RWPE1 (cell line): ENCODE measurements at regions not wholly inside any gene's neighbourhood (a gene's known extent, or its start where the extent isn't known, plus 50 kb on each side); places are given as distances from the start of the nearest gene placed in this dataset.

ENCODE experiments used
- CTCF ChIA-PET: fragments of 350-600 bp; sonication (Branson Sonifier 250); formaldehyde crosslinking; extraction: SDS; loops from one replicate; lab custom pipeline; 2021; lab: Yijun Ruan, JAX
- POLR2A ChIA-PET: fragments of 400-600 bp; formaldehyde crosslinking; extraction: SDS; loops from one replicate; lab custom pipeline; 2020; ENCODE audit warnings: antibody characterized with exemption; ENCODE audit not compliant: low non-redundant PET; lab: Yijun Ruan, JAX
- DNase-seq: peaks from one replicate; pipeline ENCODE4 v3.0.0; 2012; ENCODE audit warnings: low spot score
- H3K27ac ChIP-seq: fragments of 450-650 bp; 2 replicates; pipeline ENCODE4 v1.5.1; 2017
- TF ChIP-seq, protein P1 (sequence below): fragments of 450-650 bp; conservative IDR thresholded peaks from 2 replicates; pipeline ENCODE4 v1.5.1; 2017; ENCODE audit warnings: low read depth, mild to moderate bottlenecking

DNA sequence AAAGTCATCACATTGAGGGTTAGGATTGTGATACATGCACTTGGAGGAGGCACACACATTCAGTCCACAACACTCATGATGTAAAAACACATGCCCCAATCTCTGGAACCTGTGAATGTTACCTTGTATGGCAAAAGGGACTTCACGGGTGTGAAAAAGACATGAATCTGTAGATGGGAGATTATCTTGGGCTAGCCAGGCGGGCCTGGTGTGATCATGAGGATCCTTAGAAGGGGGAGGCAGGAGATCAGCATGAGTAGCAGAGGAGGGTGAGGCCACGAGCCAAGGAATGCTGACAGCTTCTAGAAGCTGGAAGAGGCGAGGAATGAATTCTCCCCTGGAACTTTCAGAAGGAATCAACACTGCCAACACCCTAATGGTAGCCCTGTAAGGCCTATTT lies 77.5 kb upstream of the ENPP6 start:
- POLR2A ChIA-PET, result no interaction called here
- CTCF ChIA-PET, result interaction anchor here (0.6 kb wide), 1 partner anchor 13 kb away, joined by 3 read pairs; no protein-coding TSS in a partner anchor
- DNase-seq, result no peak
- TF ChIP-seq, protein P1, sequence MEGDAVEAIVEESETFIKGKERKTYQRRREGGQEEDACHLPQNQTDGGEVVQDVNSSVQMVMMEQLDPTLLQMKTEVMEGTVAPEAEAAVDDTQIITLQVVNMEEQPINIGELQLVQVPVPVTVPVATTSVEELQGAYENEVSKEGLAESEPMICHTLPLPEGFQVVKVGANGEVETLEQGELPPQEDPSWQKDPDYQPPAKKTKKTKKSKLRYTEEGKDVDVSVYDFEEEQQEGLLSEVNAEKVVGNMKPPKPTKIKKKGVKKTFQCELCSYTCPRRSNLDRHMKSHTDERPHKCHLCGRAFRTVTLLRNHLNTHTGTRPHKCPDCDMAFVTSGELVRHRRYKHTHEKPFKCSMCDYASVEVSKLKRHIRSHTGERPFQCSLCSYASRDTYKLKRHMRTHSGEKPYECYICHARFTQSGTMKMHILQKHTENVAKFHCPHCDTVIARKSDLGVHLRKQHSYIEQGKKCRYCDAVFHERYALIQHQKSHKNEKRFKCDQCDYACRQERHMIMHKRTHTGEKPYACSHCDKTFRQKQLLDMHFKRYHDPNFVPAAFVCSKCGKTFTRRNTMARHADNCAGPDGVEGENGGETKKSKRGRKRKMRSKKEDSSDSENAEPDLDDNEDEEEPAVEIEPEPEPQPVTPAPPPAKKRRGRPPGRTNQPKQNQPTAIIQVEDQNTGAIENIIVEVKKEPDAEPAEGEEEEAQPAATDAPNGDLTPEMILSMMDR, result no peak
- H3K27ac ChIP-seq, result no peak overlapping the region

DNA sequence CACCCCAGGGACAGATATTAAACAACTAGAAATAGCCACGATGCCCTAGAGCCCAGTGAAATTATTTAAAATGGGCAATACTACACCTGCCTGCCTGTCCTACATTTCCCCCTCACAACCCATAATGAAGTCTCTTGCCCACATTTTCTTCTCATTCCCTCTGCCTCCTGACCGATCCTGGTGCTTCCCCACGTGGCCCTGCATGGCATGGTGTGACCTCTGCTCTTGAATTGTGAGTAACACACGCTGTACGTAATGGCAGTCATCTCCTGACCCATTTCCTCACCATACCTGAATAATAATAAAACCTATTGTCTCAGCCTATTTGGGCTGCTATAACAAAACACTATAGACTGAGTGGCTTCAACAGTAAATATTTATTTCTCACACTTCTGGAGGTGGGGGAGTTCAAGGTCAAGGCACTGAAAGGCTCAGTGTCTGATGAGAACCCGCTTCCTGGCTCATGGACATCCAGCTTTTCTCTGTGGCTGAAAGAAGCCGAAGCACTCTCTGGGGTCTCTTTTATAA lies 77.0 kb upstream of the ENPP6 start:
- POLR2A ChIA-PET, result no interaction called here

GRCh38 chr4:184293552-184293951 lies 75.9 kb upstream of the ENPP6 start:
- H3K27ac ChIP-seq, result no peak overlapping the region
- CTCF ChIA-PET, result no interaction called here
- TF ChIP-seq, protein P1, result no peak
- POLR2A ChIA-PET, result no interaction called here
- DNase-seq, result no peak

More for the DNA sequence above, 77.0 kb upstream of the ENPP6 start:
- H3K27ac ChIP-seq, result no peak overlapping the region
- CTCF ChIA-PET, result no interaction called here
- no peak for DNase-seq
- TF ChIP-seq, protein P1, result no peak

- TF ChIP-seq, protein P1, result no peak
- no peak for DNase-seq
- H3K27ac ChIP-seq, result no peak overlapping the region
- ChIA-PET CTCF (interaction anchor here (0.9 kb wide), 1 partner anchor 10 kb away, joined by 3 read pairs; no protein-coding TSS in a partner anchor), POLR2A (no interaction called here)
Observed at GRCh38 chr4:184292877-184293276, 75.2 kb upstream of the ENPP6 start.

- CTCF ChIA-PET, result interaction anchor here (0.9 kb wide), 1 partner anchor 10 kb away, joined by 3 read pairs; no protein-coding TSS in a partner anchor
- TF ChIP-seq, protein P1, result no peak
- DNase-seq, result no peak
- H3K27ac ChIP-seq, result no peak overlapping the region
- POLR2A ChIA-PET, result no interaction called here
Observed at GRCh38 chr4:184292465-184292867, 74.8 kb upstream of the ENPP6 start.

DNA sequence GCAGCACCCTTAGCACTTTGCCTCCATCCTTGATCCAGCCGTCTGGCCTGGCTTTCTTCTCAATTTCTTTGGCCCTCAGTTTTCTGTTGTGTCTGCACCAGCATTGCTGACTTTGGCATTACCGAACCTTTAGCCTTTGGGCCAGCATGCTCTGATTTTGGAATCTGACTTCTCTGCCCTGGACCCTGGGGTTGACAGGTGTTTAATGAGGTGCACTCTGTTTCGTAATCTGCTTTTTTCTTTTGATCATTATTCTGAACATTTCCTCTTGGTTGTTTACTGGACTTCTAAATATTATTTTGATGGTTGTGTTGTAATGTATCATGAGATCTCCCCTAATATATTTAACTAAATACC lies 71.5 kb upstream of the ENPP6 start:
- DNase-seq, result no peak
- TF ChIP-seq, protein P1, result no peak
- CTCF ChIA-PET, result no interaction called here
- no peak overlapping the region for H3K27ac ChIP-seq
- POLR2A ChIA-PET, result no interaction called here
